AG10803 (cell line): ENCODE measurements at regions not wholly inside any gene's neighbourhood (a gene's known extent, or its start where the extent isn't known, plus 50 kb on each side); places are given as distances from the start of the nearest gene placed in this dataset.
"Not testable (repeated sequence)": the region's sequence is repeated elsewhere in the genome, so short reads cannot be mapped to it uniquely, and the experiment has no call there.

Experiments
- DNase-seq: peaks from one replicate; pipeline ENCODE4 v3.0.0; 2010; ENCODE audit warnings: low read depth
- H3K4me3 ChIP-seq: 2 replicates; pipeline ENCODE4 v1.5.1; 2011; ENCODE audit warnings: mild to moderate bottlenecking, low read length, control low read depth
- TF ChIP-seq, protein P1 (sequence below): conservative IDR thresholded peaks from 2 replicates; pipeline ENCODE4 v1.5.1; 2011; ENCODE audit warnings: mild to moderate bottlenecking, low read length, control low read depth, inconsistent platforms

- DNase-seq = no peak
- no peak overlapping the region for H3K4me3 ChIP-seq
- TF ChIP-seq, protein P1, sequence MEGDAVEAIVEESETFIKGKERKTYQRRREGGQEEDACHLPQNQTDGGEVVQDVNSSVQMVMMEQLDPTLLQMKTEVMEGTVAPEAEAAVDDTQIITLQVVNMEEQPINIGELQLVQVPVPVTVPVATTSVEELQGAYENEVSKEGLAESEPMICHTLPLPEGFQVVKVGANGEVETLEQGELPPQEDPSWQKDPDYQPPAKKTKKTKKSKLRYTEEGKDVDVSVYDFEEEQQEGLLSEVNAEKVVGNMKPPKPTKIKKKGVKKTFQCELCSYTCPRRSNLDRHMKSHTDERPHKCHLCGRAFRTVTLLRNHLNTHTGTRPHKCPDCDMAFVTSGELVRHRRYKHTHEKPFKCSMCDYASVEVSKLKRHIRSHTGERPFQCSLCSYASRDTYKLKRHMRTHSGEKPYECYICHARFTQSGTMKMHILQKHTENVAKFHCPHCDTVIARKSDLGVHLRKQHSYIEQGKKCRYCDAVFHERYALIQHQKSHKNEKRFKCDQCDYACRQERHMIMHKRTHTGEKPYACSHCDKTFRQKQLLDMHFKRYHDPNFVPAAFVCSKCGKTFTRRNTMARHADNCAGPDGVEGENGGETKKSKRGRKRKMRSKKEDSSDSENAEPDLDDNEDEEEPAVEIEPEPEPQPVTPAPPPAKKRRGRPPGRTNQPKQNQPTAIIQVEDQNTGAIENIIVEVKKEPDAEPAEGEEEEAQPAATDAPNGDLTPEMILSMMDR = no peak
These were observed 1877.7 kb upstream of the LRRTM1 start for GRCh38 chr2:82182270-82182669.

DNA sequence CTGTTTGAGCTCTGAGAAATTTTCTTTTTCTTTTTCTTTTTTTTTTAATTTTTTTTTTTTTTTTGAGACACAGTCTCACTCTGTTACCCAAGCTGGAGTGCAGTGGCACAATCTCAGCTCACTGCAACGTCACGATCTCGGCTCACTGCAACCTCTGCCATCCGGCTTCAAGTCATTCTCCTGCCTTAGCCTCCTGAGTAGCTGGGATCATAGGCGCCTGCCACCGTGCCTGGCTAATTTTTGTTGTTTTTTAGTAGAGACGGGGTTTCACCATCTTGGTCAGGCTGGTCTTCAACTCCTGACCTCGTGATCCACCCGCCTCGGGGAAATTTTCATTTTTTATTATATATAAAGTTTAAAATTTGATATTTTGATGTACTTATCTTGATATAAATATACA lies 1870.7 kb upstream of the LRRTM1 start:
- not testable (repeated sequence) for H3K4me3 ChIP-seq, DNase-seq

DNA sequence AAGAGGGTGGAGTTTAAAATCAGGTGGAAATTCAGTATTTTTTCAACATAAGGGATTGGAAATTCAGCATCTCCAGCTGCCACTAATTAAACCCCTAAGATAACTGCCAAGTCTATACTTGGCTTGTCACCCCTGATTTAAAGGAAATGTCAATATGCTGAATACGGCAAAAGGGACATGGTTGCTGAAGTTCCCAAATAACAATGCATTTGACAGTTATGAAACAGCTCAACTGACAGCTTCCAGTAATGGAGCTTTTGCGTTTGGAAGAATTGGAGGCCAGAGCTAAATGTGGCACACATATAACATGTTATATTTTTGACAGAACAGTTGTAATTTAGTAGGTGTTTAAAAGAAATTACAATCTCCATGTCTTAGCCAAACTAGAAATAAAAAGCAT lies 1867.9 kb upstream of the LRRTM1 start:
- DNase-seq = no peak
- TF ChIP-seq, protein P1 = no peak

GRCh38 chr2:82169379-82169778 lies 1864.8 kb upstream of the LRRTM1 start:
- H3K4me3 ChIP-seq = no peak overlapping the region
- TF ChIP-seq, protein P1 = no peak
- no peak for DNase-seq

More for the DNA sequence above, 1867.9 kb upstream of the LRRTM1 start:
- no peak overlapping the region for H3K4me3 ChIP-seq

- H3K4me3 ChIP-seq = no peak overlapping the region
- TF ChIP-seq, protein P1 = no peak
- no peak for DNase-seq
These were observed 1860.8 kb upstream of the LRRTM1 start for GRCh38 chr2:82165377-82165776.

- TF ChIP-seq, protein P1 = no peak
- no peak for DNase-seq
- H3K4me3 ChIP-seq = no peak overlapping the region
These were observed 1853.6 kb upstream of the LRRTM1 start for GRCh38 chr2:82158150-82158549.

DNA sequence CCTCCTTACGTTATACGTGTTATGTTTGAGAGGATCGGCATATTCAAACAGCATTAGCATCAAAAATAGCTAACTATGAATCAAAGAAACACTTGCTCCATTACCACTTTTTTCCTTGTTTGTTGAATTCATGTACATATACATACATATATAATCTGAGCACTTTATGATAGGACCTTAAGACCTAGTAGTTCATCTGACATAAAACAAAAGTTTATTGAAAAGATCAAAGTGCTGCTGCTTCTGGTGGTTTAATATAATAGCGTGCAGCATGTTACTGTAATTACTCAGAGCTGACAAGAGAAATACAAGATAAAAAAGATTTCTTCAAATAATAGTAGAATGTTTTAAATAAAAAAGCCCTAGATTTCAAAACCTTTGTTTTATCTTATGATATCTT lies 1850.9 kb upstream of the LRRTM1 start:
- TF ChIP-seq, protein P1 = no peak
- DNase-seq = no peak
- no peak overlapping the region for H3K4me3 ChIP-seq

DNA sequence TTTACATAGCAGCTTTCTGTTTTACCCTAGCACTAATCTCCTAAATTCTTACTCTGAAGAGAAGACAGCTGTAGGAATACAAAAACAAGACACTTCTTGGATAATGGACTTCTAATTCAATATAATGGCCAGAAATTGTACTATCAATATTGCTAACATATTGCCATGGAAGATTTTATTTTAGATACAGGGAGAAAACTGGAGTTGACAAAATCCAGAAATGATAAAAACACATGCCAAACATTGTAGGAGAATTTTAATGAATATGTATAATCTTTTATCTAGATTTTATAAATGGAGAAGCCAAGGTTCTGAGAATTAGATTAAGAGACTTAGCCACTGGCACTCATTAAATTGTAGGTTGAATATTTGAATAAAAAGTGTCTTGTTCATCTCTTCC lies 1838.8 kb upstream of the LRRTM1 start:
- TF ChIP-seq, protein P1 = no peak
- no peak for DNase-seq
- no peak overlapping the region for H3K4me3 ChIP-seq
